HG02610 (cell line): ENCODE measurements at regions not wholly inside any gene's neighbourhood (a gene's known extent, or its start where the extent isn't known, plus 50 kb on each side); places are given as distances from the start of the nearest gene placed in this dataset.

Experiments
- ATAC-seq: cut with Tn5 transposase; IDR thresholded peaks from one replicate; pipeline ENCODE4 v1.9.1; 2021; ENCODE audit warnings: mild to moderate bottlenecking, moderate library complexity; ENCODE audit not compliant: unreplicated experiment

GRCh38 chr10:78716043-78716660, 352.6 kb upstream of the ZMIZ1 start:
- ATAC-seq: no peak

- ATAC-seq: no peak
Measured at GRCh38 chr10:78717200-78717599, 351.6 kb upstream of the ZMIZ1 start.

- ATAC-seq: no peak
Measured at GRCh38 chr10:78718032-78718572, 350.7 kb upstream of the ZMIZ1 start.

GRCh38 chr10:78719276-78719675, 349.5 kb upstream of the ZMIZ1 start:
- no peak for ATAC-seq

- ATAC-seq: no peak
Measured at GRCh38 chr10:78720091-78720490, 348.7 kb upstream of the ZMIZ1 start.

- no peak for ATAC-seq
Measured at GRCh38 chr10:78721231-78721630, 347.5 kb upstream of the ZMIZ1 start.

- ATAC-seq: no peak
Measured at GRCh38 chr10:78724846-78725245, 343.9 kb upstream of the ZMIZ1 start.

GRCh38 chr10:78726171-78726570, 342.6 kb upstream of the ZMIZ1 start:
- no peak for ATAC-seq

- no peak for ATAC-seq
Measured at GRCh38 chr10:78727251-78727650, 341.5 kb upstream of the ZMIZ1 start.

- no peak for ATAC-seq
Measured at GRCh38 chr10:78727728-78728127, 341.0 kb upstream of the ZMIZ1 start.

- no peak for ATAC-seq
Measured at GRCh38 chr10:78728176-78728575, 340.6 kb upstream of the ZMIZ1 start.

- ATAC-seq: no peak
Measured at GRCh38 chr10:78729366-78729765, 339.4 kb upstream of the ZMIZ1 start.

GRCh38 chr10:78729800-78730199, 339.0 kb upstream of the ZMIZ1 start:
- ATAC-seq: no peak

- no peak for ATAC-seq
Measured at GRCh38 chr10:78730754-78731153, 338.0 kb upstream of the ZMIZ1 start.

GRCh38 chr10:78731675-78732074, 337.1 kb upstream of the ZMIZ1 start:
- ATAC-seq: no peak

GRCh38 chr10:78732381-78732780, 336.4 kb upstream of the ZMIZ1 start:
- ATAC-seq: no peak

GRCh38 chr10:78736926-78737630, 331.7 kb upstream of the ZMIZ1 start:
- no peak for ATAC-seq

GRCh38 chr10:78737883-78738856, 330.6 kb upstream of the ZMIZ1 start:
- ATAC-seq: no peak

- ATAC-seq: no peak
Measured at GRCh38 chr10:78738861-78739260, 329.9 kb upstream of the ZMIZ1 start.

GRCh38 chr10:78739444-78740053, 329.2 kb upstream of the ZMIZ1 start:
- ATAC-seq: no peak
